ENCODE measurements at regions not wholly inside any gene's neighbourhood (a gene's known extent, or its start where the extent isn't known, plus 50 kb on each side); places are given as distances from the start of the nearest gene placed in this dataset.
A peak's percentile ranks its signal among the peaks of the same experiment; 100 is the strongest.
"Not testable (repeated sequence)": the region's sequence is repeated elsewhere in the genome, so short reads cannot be mapped to it uniquely, and the experiment has no call there.

DNA sequence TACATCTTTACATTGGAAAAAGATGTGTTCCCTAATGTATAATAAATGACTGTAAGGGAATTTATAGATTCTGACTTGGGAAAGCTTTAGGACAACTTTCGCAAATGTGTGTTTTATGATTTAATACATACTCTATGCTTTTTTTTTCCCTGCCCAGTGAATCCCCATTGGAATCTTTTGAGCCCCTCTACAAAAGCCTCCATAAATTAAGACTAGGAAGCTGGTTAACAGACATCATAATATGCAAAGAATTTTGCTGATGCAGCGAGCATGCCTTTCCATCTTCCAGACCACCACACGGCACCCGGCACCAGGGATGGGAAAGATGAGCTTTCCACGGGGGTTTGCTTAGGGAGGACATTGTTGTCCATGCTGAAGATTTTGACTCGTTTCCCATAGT, 156.1 kb upstream of the IVNS1ABP start:
- Mint-ChIP-seq H3K9me3 (peaks cover 0 to 6% of the 10 kb centered on the region in 2 donors), H3K27me3 (no peaks in the 10 kb centered on the region), H3K4me3 (no peak overlapping the region), H3K4me1 (peaks cover 12% of the 10 kb centered on the region), H3K27ac (no peak overlapping the region)
- DNase-seq, result no peak
- no peak for ATAC-seq

DNA sequence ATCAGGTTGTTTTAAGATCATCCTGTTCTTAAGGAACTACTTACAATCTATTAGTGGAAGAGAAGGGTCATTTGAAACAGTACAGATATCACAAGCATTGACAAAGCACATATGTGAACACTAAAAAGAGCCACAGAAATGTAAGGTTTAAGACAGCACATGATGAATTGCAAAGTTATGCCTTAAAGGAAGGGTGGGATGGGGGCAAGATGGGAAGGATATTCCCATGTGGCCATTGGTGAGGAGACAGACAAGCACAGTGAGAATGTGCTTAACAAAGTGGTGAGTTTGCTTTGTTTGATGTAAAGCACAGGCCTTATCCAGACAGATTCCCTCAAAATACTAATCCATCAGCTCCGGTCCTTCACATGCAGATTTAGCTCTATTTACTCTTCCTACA, 151.6 kb upstream of the IVNS1ABP start:
- H3K4me3 Mint-ChIP-seq, result no peak overlapping the region
- H3K27ac Mint-ChIP-seq, result no peak overlapping the region
- peaks cover 0 to 6% of the 10 kb centered on the region in 2 donors for H3K9me3 Mint-ChIP-seq
- ATAC-seq, result no peak
- H3K27me3 Mint-ChIP-seq, result no peaks in the 10 kb centered on the region
- no peak for DNase-seq
- no peaks in the 10 kb centered on the region for H3K4me1 Mint-ChIP-seq

DNA sequence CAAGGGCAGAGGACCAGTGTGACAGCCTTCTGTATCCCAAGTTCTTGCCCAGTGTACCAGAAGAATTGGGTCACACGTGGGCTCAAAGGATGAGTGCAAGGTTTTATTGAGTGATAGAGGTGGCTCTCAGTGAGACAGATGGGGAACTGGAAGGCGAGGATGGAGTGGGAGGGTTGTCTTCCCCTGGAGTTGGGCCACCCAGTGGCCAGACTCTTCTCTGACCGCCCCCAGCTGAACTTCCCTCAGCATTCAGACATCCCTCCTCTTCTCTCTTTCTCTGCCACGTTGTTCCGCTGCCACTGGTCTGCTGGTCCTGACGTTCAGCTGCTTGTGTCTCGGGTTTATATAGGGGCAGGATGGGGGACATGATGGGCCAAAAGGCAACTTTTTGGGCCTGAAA, 150.1 kb upstream of the IVNS1ABP start:
- DNase-seq (no peak), ATAC-seq (no peak)
- H3K4me3 Mint-ChIP-seq, result no peak overlapping the region
- H3K27ac Mint-ChIP-seq, result no peak overlapping the region
- H3K9me3 Mint-ChIP-seq, result peaks cover 0 to 6% of the 10 kb centered on the region in 2 donors
- no peaks in the 10 kb centered on the region for H3K4me1 Mint-ChIP-seq
- H3K27me3 Mint-ChIP-seq, result no peaks in the 10 kb centered on the region

DNA sequence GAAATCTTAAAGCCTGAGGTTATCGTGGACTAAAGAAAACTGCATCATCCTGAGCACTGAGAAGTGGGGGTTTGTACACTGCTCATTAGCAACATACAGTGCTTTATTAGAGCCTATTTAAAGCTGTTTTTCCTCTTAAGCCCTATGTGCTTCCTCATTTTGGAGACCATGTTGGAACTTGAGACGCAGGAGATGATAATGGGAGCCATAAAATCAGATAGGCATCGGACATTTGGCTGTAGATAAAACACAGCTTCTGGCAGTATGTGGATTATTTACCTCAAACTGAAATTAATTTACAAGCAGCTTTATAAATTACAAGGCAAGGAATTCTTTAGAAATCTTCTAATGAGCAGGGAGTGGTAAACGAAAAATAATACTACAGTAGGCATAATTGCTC, 147.7 kb upstream of the IVNS1ABP start:
- Mint-ChIP-seq H3K9me3 (peaks cover 0 to 5% of the 10 kb centered on the region in 2 donors), H3K4me1 (no peaks in the 10 kb centered on the region), H3K27me3 (no peaks in the 10 kb centered on the region), H3K4me3 (no peak overlapping the region), H3K27ac (no peak overlapping the region)
- DNase-seq (no peak), ATAC-seq (no peak)

DNA sequence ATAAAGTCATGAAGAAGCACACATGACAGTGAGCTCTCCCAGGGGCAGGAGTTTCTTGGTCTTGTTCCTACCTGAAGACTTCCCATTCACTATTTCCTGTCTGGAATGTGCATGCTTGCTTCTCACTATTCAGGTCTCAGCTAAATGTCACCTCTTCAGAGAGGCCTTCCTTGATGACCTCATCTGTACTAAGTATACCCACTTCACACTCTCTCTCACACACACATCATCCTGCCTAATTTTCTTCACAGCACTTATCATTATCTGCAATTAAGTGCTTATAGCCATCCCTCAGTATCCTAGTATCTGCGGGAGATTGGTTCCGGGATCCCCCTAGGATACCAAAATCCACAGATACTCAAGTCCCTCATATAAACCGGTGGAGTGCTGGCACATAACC, 146.4 kb upstream of the IVNS1ABP start:
- Mint-ChIP-seq H3K9me3 (peaks cover 0 to 5% of the 10 kb centered on the region in 2 donors), H3K27ac (peak overlapping the region in 1 of 2 donors; percentile 4), H3K4me3 (no peak overlapping the region), H3K4me1 (no peaks in the 10 kb centered on the region), H3K27me3 (no peaks in the 10 kb centered on the region)
- no peak for DNase-seq
- ATAC-seq, result no peak

DNA sequence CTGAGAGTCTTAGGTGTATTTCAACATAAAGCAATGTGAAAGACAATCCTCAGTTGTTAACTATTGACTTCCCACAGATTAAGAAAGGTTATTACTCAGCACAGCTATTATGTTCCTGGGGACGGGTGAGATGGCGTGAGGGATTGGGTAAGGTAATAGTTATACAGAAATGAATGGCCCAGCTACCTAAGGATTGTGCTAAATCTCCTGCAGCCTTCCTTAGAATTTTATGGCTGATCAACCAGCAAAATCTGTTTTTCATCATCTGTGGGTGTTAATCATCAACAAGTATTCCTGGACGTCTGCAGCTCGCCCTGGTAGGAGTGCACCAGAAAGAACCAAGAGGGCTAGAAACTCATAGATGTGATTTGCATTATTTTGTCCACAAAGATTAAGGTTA, 146.0 kb upstream of the IVNS1ABP start:
- ATAC-seq (no peak), DNase-seq (no peak)
- Mint-ChIP-seq H3K4me3 (no peak overlapping the region), H3K9me3 (peaks cover 0 to 5% of the 10 kb centered on the region in 2 donors), H3K27me3 (no peaks in the 10 kb centered on the region), H3K4me1 (no peaks in the 10 kb centered on the region), H3K27ac (no peak overlapping the region)

DNA sequence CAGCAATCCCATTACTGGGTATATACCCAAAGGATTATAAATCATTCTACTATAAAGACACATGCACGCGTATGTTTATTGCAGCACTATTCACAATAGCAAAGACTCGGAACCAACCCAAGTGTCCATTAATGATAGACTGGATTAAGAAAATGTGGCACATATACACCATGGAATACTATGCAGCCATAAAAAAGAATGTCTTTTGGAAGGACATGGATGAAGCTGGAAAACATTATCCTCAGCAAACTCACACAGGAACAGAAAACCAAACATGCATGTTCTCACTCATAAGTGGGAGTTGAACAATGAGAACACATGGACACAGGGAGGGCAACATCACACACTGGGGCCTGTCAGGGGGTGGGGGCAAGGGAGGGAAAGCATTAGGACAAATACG, 143.7 kb upstream of the IVNS1ABP start:
- not testable (repeated sequence) for DNase-seq, H3K4me3 Mint-ChIP-seq, H3K27ac Mint-ChIP-seq, H3K4me1 Mint-ChIP-seq, H3K27me3 Mint-ChIP-seq, H3K9me3 Mint-ChIP-seq, ATAC-seq

DNA sequence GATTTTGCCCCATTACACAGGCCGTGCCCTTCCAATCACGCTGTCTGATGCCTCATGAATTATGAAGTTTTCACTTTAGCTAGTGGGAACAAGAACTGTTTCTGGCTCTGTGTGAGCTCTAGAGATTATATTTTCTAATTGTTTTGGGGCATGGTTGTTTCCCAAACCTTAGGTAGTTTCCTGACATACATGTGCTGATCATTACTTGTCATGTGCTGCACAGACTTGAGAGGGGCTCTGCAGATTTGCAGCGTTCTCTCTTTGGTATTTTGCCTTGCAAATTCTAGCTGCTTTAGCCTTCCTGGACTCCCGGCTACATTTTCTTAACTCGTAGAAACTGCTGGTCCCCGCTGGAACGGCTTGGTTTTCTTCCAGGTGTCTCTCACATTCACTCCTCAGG, 142.1 kb upstream of the IVNS1ABP start:
- Mint-ChIP-seq H3K4me3 (no peak overlapping the region), H3K27ac (no peak overlapping the region)

DNA sequence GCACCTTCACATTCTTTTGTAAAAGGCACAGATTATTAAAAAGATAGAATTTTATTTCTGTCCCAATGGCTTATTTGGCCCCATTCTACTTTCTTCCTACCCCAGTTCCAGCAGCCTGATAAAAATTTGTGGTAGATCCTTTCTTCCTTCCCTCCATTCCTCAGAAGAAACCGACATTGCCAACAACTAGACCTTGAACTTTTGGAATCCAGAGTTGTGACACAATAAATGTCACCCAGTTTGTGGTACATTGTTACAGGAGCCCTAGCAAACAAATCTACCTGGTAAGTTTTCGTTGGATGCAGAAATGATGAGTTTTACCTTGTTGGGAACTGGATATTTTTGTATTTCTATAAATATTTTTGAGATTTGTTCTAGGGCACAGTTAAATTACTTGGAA, 141.6 kb upstream of the IVNS1ABP start:
- Mint-ChIP-seq H3K4me1 (no peaks in the 10 kb centered on the region), H3K9me3 (peaks cover 5 to 7% of the 10 kb centered on the region in 2 donors), H3K4me3 (no peak overlapping the region), H3K27ac (no peak overlapping the region), H3K27me3 (no peaks in the 10 kb centered on the region)
- no peak for ATAC-seq
- DNase-seq, result no peak

More for the DNA sequence above, 142.1 kb upstream of the IVNS1ABP start:
- no peak for DNase-seq
- peaks cover 5 to 7% of the 10 kb centered on the region in 2 donors for H3K9me3 Mint-ChIP-seq
- H3K4me1 Mint-ChIP-seq, result no peaks in the 10 kb centered on the region
- H3K27me3 Mint-ChIP-seq, result no peaks in the 10 kb centered on the region
- no peak for ATAC-seq

DNA sequence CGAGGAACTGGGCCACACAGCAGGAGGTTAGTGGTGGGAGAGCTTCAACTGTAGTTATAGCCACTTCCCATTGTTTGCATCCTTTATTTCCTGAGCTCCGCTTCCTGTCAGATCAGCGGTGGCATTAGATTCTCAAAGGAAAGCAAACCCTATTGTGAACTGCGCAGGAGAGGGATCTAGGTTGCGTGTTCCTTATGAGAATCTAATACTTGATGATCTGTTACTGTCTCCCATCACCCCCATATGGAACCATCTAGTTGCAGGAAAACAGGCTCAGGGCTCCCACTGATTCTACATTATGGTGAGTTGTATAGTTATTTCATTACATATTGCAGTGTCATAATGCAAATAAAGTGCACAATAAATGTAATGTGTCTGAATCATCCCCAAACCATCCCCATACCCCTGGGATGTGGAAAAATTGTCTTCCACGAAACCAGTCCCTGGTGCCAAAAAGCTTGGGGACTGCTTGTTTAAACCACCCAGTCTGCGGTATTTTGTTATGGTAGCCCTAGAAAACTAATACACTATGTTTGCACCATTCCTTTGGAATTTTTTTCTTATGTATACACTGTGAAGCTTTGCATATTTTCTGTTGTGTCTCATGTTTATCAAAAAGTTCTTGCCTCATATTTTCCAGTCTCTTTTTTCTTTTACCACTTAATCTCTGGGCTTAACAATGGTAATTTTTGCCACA, 136.6 kb upstream of the IVNS1ABP start:
- no peak for ATAC-seq

DNA sequence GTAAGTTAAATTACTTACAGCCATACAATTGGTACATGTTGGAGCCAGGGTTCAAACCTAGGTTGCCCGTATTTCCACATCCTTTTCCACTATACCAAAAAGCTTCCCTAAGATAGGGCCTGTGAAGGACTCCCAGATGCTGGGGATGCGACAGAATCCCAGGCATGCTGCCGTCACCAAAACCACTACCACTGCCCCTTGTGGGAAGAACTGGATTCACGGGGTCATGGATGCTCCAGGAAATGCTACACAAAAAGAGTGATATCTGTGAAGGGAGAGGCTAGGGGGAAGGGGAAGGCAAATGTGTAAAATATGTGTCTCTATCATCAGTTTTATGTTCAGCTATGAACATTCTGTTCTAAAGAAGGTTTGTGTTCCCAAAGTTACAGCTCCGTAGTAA, 133.9 kb upstream of the IVNS1ABP start:
- Mint-ChIP-seq H3K4me1 (peaks cover 4% of the 10 kb centered on the region), H3K9me3 (peaks cover 0 to 11% of the 10 kb centered on the region in 2 donors), H3K4me3 (no peak overlapping the region), H3K27me3 (no peaks in the 10 kb centered on the region), H3K27ac (no peak overlapping the region)
- DNase-seq, result no peak
- ATAC-seq, result no peak

More for the DNA sequence above, 136.6 kb upstream of the IVNS1ABP start:
- no peaks in the 10 kb centered on the region for H3K27me3 Mint-ChIP-seq
- DNase-seq, result no peak
- H3K4me1 Mint-ChIP-seq, result no peaks in the 10 kb centered on the region
- H3K4me3 Mint-ChIP-seq, result no peak overlapping the region
- H3K9me3 Mint-ChIP-seq, result peaks cover 0 to 18% of the 10 kb centered on the region in 2 donors
- peak overlapping the region in 1 of 2 donors; percentile 41 for H3K27ac Mint-ChIP-seq

DNA sequence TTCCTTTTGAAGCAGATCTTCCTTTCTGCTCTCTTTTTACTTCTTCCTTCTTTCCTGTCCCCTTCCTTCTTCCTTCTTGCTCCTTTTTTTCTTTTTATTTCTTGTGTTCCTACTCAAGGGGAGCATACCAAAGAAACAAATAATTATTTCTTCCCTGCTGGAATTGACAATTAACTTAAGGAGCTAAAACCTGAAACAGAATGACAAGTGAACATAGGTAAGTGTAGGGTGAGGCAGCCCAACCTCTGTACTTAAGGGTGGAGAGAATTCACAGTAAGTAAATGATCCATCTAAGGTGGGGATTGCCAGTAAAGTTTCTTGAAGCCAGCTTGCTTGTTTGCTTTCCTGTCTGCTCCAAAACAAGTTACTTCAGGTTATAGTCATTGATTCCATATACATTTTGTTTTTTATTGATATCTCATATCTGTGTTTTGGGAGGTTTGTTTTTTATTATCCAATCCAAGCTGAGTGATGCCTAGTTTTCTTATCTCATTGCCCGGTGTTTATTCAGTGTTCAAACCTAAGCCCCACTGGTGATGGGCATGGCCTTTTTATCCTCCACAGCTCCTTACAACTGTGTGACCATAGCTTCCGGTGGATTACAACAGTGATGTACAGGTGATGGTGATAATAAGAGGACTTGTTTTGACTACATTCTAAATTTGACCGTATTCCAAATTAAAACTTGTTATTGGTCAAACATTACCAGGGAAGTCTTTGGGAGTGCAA, 133.2 kb upstream of the IVNS1ABP start:
- no peak for DNase-seq
- Mint-ChIP-seq H3K27me3 (no peaks in the 10 kb centered on the region), H3K4me1 (peaks cover 7% of the 10 kb centered on the region), H3K9me3 (peaks cover 0 to 11% of the 10 kb centered on the region in 2 donors), H3K27ac (no peak overlapping the region), H3K4me3 (no peak overlapping the region)
- ATAC-seq, result no peak

DNA sequence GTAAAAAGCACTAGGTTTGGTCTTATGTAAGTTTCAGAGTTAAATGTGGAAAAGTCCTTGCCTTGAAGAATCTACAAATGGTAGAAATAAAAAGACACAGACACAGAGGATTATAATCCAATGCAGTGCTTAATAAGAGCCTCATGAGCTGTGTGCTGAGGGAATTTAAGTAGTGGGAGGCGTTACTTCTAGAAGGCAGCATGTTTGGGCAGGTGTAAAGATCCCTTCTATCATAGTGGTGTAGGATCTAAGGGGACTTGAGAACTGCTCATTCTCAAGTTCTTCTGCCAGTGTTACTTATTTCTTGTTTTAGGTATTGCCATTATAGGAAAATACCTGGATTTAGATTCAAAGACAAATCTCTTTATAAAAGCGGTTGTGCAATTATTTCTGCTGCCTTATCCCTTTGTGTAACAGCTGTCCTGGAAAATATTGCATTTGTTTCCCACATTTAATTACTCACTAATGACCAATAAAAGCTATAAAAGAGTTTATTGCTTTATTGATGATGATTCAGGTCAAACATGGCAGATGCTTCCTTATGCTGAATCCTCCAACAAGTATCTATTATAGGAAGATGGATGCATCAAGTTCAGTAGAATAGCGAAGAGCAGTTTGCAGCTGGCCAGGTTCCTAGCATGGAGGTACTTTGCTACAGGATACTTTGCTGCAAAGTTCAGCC, 132.5 kb upstream of the IVNS1ABP start:
- H3K9me3 Mint-ChIP-seq, result peaks cover 0 to 11% of the 10 kb centered on the region in 2 donors
- H3K4me3 Mint-ChIP-seq, result no peak overlapping the region
- no peak for ATAC-seq

DNA sequence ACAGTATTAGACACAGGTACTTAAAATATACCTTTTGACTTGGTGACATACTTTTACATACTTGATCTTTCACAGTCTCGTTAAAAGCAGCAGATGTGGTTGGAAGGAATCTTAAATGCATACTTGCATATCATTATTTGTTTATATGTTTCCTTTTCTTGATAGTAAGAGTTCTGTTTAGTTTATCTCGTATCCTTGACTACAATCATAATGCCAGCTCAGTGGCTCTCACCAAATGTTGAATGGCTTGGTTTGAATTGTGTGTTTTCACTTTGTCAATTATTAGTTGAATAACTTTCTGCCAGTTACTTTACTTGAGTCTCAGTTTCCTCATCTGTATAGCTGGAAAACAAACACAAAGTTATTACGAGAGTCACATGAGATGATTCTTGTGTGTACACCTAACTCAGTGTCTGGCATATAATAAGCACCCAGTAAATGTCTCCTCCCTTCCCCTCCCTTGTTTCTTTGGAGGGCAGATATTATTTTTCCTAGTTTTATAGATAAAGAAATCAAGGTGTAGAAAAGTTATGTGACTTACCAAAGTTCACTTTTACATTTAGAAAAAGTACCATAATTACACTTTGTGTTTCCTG, 131.6 kb upstream of the IVNS1ABP start:
- DNase-seq (no peak), ATAC-seq (no peak)
- H3K27ac Mint-ChIP-seq, result no peak overlapping the region
- H3K4me1 Mint-ChIP-seq, result peaks cover 7% of the 10 kb centered on the region
- peaks cover 0 to 11% of the 10 kb centered on the region in 2 donors for H3K9me3 Mint-ChIP-seq
- no peaks in the 10 kb centered on the region for H3K27me3 Mint-ChIP-seq
- H3K4me3 Mint-ChIP-seq, result no peak overlapping the region

More for the DNA sequence above, 132.5 kb upstream of the IVNS1ABP start:
- H3K4me1 Mint-ChIP-seq, result peaks cover 7% of the 10 kb centered on the region
- no peaks in the 10 kb centered on the region for H3K27me3 Mint-ChIP-seq
- no peak overlapping the region for H3K27ac Mint-ChIP-seq
- no peak for DNase-seq

DNA sequence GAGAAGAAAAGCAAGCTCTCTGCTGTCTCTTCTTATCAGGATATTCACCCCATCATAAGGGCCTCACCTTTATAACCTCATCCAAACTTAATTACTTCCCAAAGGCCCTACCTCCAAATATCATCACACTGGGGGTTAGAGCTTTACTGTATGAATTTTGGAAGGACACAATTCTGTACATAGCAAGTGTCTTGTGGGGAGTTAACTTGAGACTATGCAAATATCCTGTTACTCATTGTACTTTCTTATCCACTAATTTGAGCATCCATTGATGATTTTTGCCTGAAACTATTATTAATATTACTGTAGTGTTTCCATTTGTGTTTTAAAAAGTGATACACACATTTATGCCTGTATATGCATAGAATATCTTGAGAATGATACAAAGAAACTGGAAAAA, 129.1 kb upstream of the IVNS1ABP start:
- ATAC-seq (no peak), DNase-seq (no peak)
- Mint-ChIP-seq H3K27me3 (no peaks in the 10 kb centered on the region), H3K4me3 (no peak overlapping the region), H3K4me1 (peaks cover 7% of the 10 kb centered on the region), H3K9me3 (peaks cover 0 to 11% of the 10 kb centered on the region in 2 donors), H3K27ac (no peak overlapping the region)

DNA sequence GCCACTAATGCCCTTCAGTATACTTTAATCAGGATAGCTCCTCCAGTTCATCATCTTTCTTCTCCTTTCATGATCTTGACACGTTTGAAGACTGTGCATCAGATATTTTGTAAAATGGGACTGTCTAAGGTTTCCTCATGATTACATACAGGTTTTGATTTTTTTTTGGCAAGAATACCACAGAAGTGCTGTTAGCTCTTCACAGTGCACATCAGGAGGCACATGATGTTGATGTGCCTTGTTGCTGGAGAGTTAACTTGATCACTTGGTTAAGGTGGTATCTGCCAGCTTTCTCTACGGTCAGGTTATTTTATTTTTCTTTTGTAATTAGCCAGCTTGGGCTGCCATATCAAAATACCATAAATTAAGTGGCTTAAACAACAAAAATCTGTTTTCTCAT, 128.6 kb upstream of the IVNS1ABP start:
- ATAC-seq (no peak), DNase-seq (no peak)
- H3K9me3 Mint-ChIP-seq, result peaks cover 0 to 11% of the 10 kb centered on the region in 2 donors

More for the DNA sequence above, 128.6 kb upstream of the IVNS1ABP start:
- Mint-ChIP-seq H3K4me1 (peaks cover 7% of the 10 kb centered on the region), H3K4me3 (no peak overlapping the region), H3K27me3 (no peaks in the 10 kb centered on the region), H3K27ac (no peak overlapping the region)
